Kidney epithelial cell (primary cell): ENCODE measurements at regions not wholly inside any gene's neighbourhood (a gene's known extent, or its start where the extent isn't known, plus 50 kb on each side); places are given as distances from the start of the nearest gene placed in this dataset.

Source experiments
- DNase-seq: peaks from one replicate; pipeline ENCODE4 v3.0.0-alpha.2; 2010; ENCODE audit warnings: low read depth
- H3K27me3 ChIP-seq: 2 replicates; pipeline ENCODE4 v1.6.0; 2011; ENCODE audit warnings: low read length; ENCODE audit not compliant: control insufficient read depth, insufficient read depth
- H3K36me3 ChIP-seq: 2 replicates; pipeline ENCODE4 v1.5.1; 2011; ENCODE audit warnings: low read length; ENCODE audit not compliant: control insufficient read depth, insufficient read depth
- H3K4me3 ChIP-seq: 2 replicates; pipeline ENCODE4 v1.5.1; 2011; ENCODE audit warnings: low read depth, mild to moderate bottlenecking, control low read depth, low read length
- CTCF ChIP-seq: IDR thresholded peaks from 2 replicates; pipeline ENCODE4 v1.5.1; 2011; ENCODE audit warnings: mild to moderate bottlenecking, moderate library complexity, low read length, control low read depth, inconsistent platforms; ENCODE audit not compliant: insufficient read depth, poor library complexity, severe bottlenecking

GRCh38 chr2:33764551-33764950 is 165.5 kb upstream of the FAM98A start:
- no peak for TF ChIP-seq CTCF
- no peaks in the 10 kb centered on the region for H3K27me3 ChIP-seq
- DNase-seq, result no peak

GRCh38 chr2:33763671-33764310 is 164.7 kb upstream of the FAM98A start:
- Histone ChIP-seq H3K36me3 (no peaks in the 10 kb centered on the region), H3K27me3 (no peaks in the 10 kb centered on the region), H3K4me3 (no peak overlapping the region)
- no peak for TF ChIP-seq CTCF
- no peak for DNase-seq

More at GRCh38 chr2:33764551-33764950, 165.5 kb upstream of the FAM98A start:
- H3K36me3 ChIP-seq, result no peaks in the 10 kb centered on the region
- no peak overlapping the region for H3K4me3 ChIP-seq

GRCh38 chr2:33762636-33763035 is 163.5 kb upstream of the FAM98A start:
- no peak overlapping the region for H3K4me3 ChIP-seq
- no peaks in the 10 kb centered on the region for H3K36me3 ChIP-seq
- no peak for DNase-seq
- no peaks in the 10 kb centered on the region for H3K27me3 ChIP-seq
- no peak for TF ChIP-seq CTCF

- Histone ChIP-seq H3K27me3 (no peaks in the 10 kb centered on the region), H3K4me3 (no peak overlapping the region), H3K36me3 (no peaks in the 10 kb centered on the region)
- DNase-seq, result peak; percentile 12
- TF ChIP-seq CTCF, result no peak
These were observed 147.2 kb upstream of the FAM98A start for GRCh38 chr2:33746208-33746800.

DNA sequence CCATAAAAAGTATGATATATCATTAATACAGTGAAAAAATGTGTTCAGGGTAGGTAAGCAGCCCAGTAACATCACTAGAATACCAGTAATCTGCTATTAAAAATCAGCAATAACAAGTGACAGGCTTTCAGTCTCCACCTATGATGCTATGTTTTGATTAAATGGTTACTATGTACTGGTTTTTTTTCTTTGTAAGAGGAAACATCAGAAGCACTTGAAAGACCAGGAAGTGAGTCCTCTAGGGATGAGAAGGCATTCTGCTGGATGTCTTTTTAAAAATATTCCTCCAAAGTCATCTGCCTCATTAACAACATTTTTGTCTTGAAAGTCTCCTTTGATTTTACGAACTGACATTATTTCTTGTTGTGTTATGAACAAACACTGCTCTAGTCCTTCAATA is 136.0 kb upstream of the FAM98A start:
- no peaks in the 10 kb centered on the region for H3K27me3 ChIP-seq
- no peak for DNase-seq
- TF ChIP-seq CTCF, result no peak
- no peaks in the 10 kb centered on the region for H3K36me3 ChIP-seq
- H3K4me3 ChIP-seq, result no peak overlapping the region

GRCh38 chr2:33730804-33731203 is 131.7 kb upstream of the FAM98A start:
- no peaks in the 10 kb centered on the region for H3K27me3 ChIP-seq
- H3K36me3 ChIP-seq, result no peaks in the 10 kb centered on the region
- no peak for TF ChIP-seq CTCF

More at GRCh38 chr2:33730804-33731203, 131.7 kb upstream of the FAM98A start:
- no peak for DNase-seq
- H3K4me3 ChIP-seq, result no peak overlapping the region
